GM10266 (cell line): ENCODE measurements at regions not wholly inside any gene's neighbourhood (a gene's known extent, or its start where the extent isn't known, plus 50 kb on each side); places are given as distances from the start of the nearest gene placed in this dataset.

Source experiments
- DNase-seq: peaks from one replicate; pipeline ENCODE4 v3.0.0; 2012; ENCODE audit errors: extremely low spot score
- TF ChIP-seq, protein P1 (sequence below): IDR thresholded peaks from 2 replicates; pipeline ENCODE4 v1.5.1; 2012; ENCODE audit warnings: mild to moderate bottlenecking, low read depth; ENCODE audit not compliant: control insufficient read depth, insufficient read depth; ENCODE audit errors: missing control alignments

GRCh38 chr1:2923351-2923750 is 97.9 kb upstream of the ACTRT2 start:
- no peak for DNase-seq
- TF ChIP-seq, protein P1, sequence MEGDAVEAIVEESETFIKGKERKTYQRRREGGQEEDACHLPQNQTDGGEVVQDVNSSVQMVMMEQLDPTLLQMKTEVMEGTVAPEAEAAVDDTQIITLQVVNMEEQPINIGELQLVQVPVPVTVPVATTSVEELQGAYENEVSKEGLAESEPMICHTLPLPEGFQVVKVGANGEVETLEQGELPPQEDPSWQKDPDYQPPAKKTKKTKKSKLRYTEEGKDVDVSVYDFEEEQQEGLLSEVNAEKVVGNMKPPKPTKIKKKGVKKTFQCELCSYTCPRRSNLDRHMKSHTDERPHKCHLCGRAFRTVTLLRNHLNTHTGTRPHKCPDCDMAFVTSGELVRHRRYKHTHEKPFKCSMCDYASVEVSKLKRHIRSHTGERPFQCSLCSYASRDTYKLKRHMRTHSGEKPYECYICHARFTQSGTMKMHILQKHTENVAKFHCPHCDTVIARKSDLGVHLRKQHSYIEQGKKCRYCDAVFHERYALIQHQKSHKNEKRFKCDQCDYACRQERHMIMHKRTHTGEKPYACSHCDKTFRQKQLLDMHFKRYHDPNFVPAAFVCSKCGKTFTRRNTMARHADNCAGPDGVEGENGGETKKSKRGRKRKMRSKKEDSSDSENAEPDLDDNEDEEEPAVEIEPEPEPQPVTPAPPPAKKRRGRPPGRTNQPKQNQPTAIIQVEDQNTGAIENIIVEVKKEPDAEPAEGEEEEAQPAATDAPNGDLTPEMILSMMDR = no peak

DNA sequence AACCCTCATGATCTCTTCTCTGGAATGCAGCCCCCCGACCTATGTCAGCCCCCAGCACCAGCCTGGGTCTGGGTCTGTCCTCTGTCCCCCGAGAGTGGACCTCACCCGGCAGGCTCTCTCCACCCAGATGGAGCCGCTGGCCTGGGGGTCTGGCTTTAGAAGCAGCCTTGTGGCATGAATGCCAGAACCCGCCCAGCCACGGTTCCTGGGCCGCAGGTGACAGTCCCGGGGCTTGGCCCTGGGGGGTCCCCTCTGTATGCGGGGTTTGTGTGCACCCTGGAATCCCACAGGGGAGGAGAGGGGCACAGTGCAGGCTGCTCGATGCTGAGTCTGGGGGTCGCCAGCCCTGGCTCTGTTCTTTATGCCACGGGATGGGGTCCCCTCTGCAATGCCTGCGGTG is 96.0 kb upstream of the ACTRT2 start:
- TF ChIP-seq, protein P1 = no peak

DNA sequence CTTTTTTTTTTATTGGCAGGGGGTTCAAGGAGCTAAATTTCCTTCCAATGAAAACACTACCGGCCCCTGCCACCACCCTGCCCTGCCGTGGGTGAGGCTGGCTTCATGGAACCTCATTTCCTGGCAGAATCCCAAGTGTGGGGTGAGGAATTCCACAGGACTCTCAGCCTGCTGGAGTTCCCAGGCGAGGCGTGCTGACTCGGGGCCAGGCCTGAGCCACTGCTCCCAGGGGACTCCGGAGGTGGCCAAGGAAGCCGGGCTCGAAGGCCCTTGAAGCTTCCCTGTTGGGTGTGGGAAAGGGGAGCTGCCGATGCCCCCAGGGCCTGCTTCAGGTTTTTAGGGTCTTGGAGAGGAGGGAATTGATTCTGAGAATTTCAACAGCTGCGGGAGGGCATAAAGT is 95.3 kb upstream of the ACTRT2 start:
- DNase-seq = no peak
- TF ChIP-seq, protein P1 = no peak

More for the DNA sequence above, 96.0 kb upstream of the ACTRT2 start:
- no peak for DNase-seq

DNA sequence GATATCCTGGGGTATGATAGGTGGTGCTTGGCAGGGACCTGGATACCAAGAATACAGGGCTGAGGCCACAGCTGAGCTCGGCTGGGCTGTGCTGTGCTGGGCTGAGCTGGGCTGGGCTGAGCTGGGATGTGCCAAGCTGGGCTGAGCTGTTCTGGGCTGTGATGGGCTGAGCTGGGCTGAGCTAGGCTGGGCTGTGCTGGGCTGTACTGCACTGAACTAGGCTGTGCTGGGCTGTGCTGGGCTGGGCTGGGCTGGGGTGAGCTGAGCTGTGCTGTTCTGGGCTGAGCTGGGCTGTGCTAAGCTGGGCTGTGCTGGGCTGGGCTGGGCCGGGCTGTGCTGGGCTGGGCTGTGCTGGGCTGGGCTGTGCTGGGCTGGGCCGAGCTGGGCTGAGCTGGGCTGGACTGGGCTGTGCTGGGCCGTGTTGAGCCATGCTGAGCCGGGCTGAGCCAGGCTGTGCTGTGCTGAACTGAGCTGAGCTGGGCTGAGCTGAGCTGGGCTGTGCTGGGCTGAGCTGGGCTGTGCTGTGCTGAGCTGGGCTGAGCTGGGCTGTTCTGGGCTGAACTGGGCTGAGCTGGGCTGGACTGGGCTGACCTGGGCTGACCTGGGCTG is 94.7 kb upstream of the ACTRT2 start:
- TF ChIP-seq, protein P1 = no peak
- DNase-seq = no peak

GRCh38 chr1:2927393-2928360 is 93.6 kb upstream of the ACTRT2 start:
- TF ChIP-seq, protein P1 = no peak
- DNase-seq = no peak

GRCh38 chr1:2928366-2929325 is 92.6 kb upstream of the ACTRT2 start:
- TF ChIP-seq, protein P1 = no peak
- no peak for DNase-seq
